ENCODE measurements at regions not wholly inside any gene's neighbourhood (a gene's known extent, or its start where the extent isn't known, plus 50 kb on each side); places are given as distances from the start of the nearest gene placed in this dataset.

DNA sequence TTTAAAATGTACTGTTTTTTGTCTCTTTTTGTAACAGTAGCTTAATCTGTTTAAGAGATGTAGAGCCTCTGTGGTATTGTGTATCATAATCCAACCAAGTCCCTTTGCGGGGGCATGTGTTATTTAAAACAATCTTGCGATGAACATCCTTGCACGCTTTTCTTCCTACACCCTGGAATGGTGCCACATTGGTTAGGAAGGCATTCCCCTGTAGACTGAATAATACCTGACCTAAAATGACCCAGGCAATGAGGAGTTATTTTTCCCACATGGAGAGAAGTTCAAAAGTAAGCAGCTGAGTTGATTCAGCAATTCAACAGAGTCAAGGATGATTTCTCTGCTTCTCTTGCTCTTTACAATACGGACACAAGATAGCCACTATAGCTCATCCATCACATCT is 142.0 kb upstream of the PMEPA1 start:
- Histone ChIP-seq H4K20me1 (ENCODE audit: insufficient read depth, low read length, poor library complexity, severe bottlenecking) (no peaks in the 10 kb centered on the region), H3K9me2 (replicated peaks; ENCODE audit: low read depth, low read length) (no peaks in the 10 kb centered on the region), H3K4me1 (ENCODE audit: insufficient read depth, low read length, poor library complexity, severe bottlenecking) (no peaks in the 10 kb centered on the region), H3F3A (ENCODE audit: low read depth) (no peaks in the 10 kb centered on the region), H3K4me3 (ENCODE audit: low read length, poor library complexity, severe bottlenecking) (no peak overlapping the region), H2AFZ (ENCODE audit: low read length) (no peak overlapping the region), H3K4me2 (ENCODE audit: low read depth, low read length, poor library complexity, severe bottlenecking) (no peak overlapping the region), H3K79me2 (ENCODE audit: insufficient read depth, low read length) (no peaks in the 10 kb centered on the region), H3K27me3 (ENCODE audit: insufficient read depth, low read length, poor library complexity, severe bottlenecking) (no peaks in the 10 kb centered on the region), H3K9me3 (ENCODE audit: insufficient read depth, low read depth, low read length) (no peaks in the 10 kb centered on the region), H3K36me3 (ENCODE audit: insufficient read depth, low read length) (no peaks in the 10 kb centered on the region), H3K9ac (ENCODE audit: low read depth, low read length, poor library complexity, severe bottlenecking) (no peak overlapping the region)
- TF ChIP-seq EZH2phosphoT487 (IDR thresholded peaks at IDR 0.05; ENCODE audit: borderline replicate concordance): no peak

DNA sequence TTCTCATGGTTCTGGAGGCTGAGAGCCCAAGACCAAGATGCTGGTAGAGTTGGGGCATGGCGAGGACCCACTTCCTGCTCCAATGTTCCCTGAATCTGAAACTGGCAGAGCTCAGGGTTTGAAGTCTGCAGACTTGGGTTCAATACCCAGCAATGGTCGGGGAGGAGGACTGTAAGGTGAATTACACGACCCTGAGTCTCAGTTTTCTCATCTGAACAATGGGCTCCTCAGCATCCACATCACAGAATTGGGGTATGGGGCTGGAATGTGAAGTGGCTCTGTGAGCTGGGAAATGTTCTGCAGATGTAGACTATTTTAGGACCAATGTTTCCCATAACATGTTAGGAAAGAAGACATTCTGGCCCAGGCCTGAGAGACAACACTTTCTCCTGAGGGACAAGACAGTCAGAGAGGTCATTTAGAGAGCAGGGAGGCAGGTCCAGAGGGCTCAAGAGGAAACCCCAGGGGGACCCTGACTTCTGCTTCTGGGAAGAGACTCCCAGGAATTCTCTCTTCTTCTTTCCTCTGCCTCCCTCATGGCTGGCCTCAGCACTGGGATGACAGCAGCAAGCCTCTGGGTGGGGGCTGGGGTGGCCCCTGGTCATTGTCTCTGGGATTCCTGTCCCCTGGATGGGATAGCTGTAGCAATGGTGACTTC is 141.3 kb upstream of the PMEPA1 start:
- H2AFZ ChIP-seq (ENCODE audit: low read length): no peak overlapping the region
- TF ChIP-seq, protein P1, sequence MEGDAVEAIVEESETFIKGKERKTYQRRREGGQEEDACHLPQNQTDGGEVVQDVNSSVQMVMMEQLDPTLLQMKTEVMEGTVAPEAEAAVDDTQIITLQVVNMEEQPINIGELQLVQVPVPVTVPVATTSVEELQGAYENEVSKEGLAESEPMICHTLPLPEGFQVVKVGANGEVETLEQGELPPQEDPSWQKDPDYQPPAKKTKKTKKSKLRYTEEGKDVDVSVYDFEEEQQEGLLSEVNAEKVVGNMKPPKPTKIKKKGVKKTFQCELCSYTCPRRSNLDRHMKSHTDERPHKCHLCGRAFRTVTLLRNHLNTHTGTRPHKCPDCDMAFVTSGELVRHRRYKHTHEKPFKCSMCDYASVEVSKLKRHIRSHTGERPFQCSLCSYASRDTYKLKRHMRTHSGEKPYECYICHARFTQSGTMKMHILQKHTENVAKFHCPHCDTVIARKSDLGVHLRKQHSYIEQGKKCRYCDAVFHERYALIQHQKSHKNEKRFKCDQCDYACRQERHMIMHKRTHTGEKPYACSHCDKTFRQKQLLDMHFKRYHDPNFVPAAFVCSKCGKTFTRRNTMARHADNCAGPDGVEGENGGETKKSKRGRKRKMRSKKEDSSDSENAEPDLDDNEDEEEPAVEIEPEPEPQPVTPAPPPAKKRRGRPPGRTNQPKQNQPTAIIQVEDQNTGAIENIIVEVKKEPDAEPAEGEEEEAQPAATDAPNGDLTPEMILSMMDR (conservative IDR thresholded peaks at IDR 0.05; ENCODE audit: low read length): no peak
- TF ChIP-seq EZH2phosphoT487 (IDR thresholded peaks at IDR 0.05; ENCODE audit: borderline replicate concordance): no peak
- no peaks in the 10 kb centered on the region for H3K79me2 ChIP-seq (ENCODE audit: insufficient read depth, low read length)
- no peaks in the 10 kb centered on the region for H3F3A ChIP-seq (ENCODE audit: low read depth)
- no peaks in the 10 kb centered on the region for H4K20me1 ChIP-seq (ENCODE audit: insufficient read depth, low read length, poor library complexity, severe bottlenecking)
- no peaks in the 10 kb centered on the region for H3K9me3 ChIP-seq (ENCODE audit: insufficient read depth, low read depth, low read length)
- H3K27me3 ChIP-seq (ENCODE audit: insufficient read depth, low read length, poor library complexity, severe bottlenecking): no peaks in the 10 kb centered on the region
- no peak overlapping the region for H3K4me3 ChIP-seq (ENCODE audit: low read length, poor library complexity, severe bottlenecking)
- H3K9me2 ChIP-seq (replicated peaks; ENCODE audit: low read depth, low read length): no peaks in the 10 kb centered on the region
- H3K4me1 ChIP-seq (ENCODE audit: insufficient read depth, low read length, poor library complexity, severe bottlenecking): no peaks in the 10 kb centered on the region
- no peaks in the 10 kb centered on the region for H3K36me3 ChIP-seq (ENCODE audit: insufficient read depth, low read length)
- no peak overlapping the region for H3K9ac ChIP-seq (ENCODE audit: low read depth, low read length, poor library complexity, severe bottlenecking)
- H3K4me2 ChIP-seq (ENCODE audit: low read depth, low read length, poor library complexity, severe bottlenecking): no peak overlapping the region

DNA sequence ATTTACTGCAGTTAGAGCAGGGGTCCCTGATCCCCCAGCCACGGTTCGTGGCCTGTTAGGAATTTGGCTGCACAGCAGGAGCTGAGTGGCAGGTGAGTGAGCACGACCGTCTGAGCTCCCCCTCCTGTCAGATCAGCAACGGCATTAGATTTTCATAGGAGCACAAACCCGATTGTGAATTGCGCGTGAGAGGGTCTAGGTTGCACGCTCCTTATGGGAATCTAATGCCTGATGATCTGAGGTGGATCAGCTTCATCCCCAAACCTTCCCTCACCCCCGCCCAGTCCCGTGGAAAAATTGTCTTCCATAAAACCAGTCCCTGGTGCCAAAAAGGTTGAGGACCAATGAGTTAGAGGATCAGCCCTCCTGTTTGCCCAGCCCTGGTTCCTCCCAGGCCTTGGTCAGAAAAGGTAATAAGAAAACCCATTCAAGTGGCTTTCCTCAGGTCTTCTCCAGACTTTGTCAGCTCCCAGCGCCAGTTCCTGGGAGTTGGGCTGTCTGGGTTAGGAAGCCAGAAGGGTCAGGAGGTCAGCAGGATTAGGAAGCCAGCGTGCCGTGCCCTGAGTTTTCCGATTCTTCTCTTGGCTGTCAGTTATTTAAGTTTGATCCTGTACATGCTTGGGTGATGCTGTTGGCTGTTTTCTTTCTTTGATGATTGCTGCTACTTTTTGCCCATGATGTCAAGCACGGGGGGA is 139.9 kb upstream of the PMEPA1 start:
- Histone ChIP-seq H3K36me3 (ENCODE audit: insufficient read depth, low read length) (no peaks in the 10 kb centered on the region), H3F3A (ENCODE audit: low read depth) (no peaks in the 10 kb centered on the region), H3K4me3 (ENCODE audit: low read length, poor library complexity, severe bottlenecking) (no peak overlapping the region), H3K4me1 (ENCODE audit: insufficient read depth, low read length, poor library complexity, severe bottlenecking) (no peaks in the 10 kb centered on the region), H3K9ac (ENCODE audit: low read depth, low read length, poor library complexity, severe bottlenecking) (no peak overlapping the region), H4K20me1 (ENCODE audit: insufficient read depth, low read length, poor library complexity, severe bottlenecking) (no peaks in the 10 kb centered on the region), H3K9me3 (ENCODE audit: insufficient read depth, low read depth, low read length) (no peaks in the 10 kb centered on the region), H3K4me2 (ENCODE audit: low read depth, low read length, poor library complexity, severe bottlenecking) (no peak overlapping the region), H3K27me3 (ENCODE audit: insufficient read depth, low read length, poor library complexity, severe bottlenecking) (no peaks in the 10 kb centered on the region), H3K79me2 (ENCODE audit: insufficient read depth, low read length) (no peaks in the 10 kb centered on the region), H2AFZ (ENCODE audit: low read length) (no peak overlapping the region), H3K9me2 (replicated peaks; ENCODE audit: low read depth, low read length) (no peaks in the 10 kb centered on the region)
- TF ChIP-seq EZH2phosphoT487 (IDR thresholded peaks at IDR 0.05; ENCODE audit: borderline replicate concordance): no peak
- TF ChIP-seq, protein P1 (conservative IDR thresholded peaks at IDR 0.05; ENCODE audit: low read length): no peak
